ENCODE measurements at regions not wholly inside any gene's neighbourhood (a gene's known extent, or its start where the extent isn't known, plus 50 kb on each side); places are given as distances from the start of the nearest gene placed in this dataset.

DNA sequence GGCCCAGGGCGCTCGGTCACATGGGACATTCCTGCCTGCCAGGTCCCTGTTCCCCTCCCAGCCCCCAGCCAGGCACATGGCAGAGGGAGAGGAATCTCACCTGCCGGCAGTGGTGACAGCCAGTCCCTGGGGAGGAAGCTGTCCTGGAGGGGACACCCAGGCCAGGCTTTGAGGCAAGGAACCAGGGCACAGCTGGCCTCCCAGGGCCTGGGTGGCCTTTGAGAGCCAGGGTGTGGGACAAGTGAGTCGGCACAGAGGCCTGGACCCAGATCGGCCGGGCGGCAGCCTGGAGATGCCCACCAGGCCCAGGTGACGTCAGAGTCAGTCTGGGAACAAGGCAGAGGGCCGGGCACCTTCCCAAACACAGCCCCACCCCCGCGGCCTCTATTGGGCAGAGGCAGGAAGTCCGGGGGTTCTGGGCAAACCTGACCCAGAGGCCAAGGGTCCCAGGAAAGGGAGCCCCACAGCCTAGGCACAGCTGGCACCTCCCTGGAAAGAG, 65.0 kb upstream of the CFAP46 start:
- DNase-seq (ENCODE audit: low spot score): no peak
- POLR2A ChIA-PET (ENCODE audit: low non-redundant PET): no interaction called here
- no TSS peak for BruUV-seq (replicated peaks)
- Histone ChIP-seq H3K9me3 (ENCODE audit: low read depth, low read length, poor library complexity, severe bottlenecking) (no peaks in the 10 kb centered on the region), H3K27ac (ENCODE audit: low read depth, low read length, poor library complexity, severe bottlenecking) (no peak overlapping the region), H3K4me1 (ENCODE audit: insufficient read depth, low read length, poor library complexity, severe bottlenecking) (no peaks in the 10 kb centered on the region), H3K36me3 (ENCODE audit: insufficient read depth, low read length, poor library complexity, severe bottlenecking) (no peaks in the 10 kb centered on the region), H3K4me3 (ENCODE audit: low read depth, low read length, poor library complexity, severe bottlenecking) (no peak overlapping the region), H3K27me3 (replicated peaks; ENCODE audit: insufficient read depth, low read depth, low read length, poor library complexity) (peaks cover 7% of the 10 kb centered on the region)
- TF ChIP-seq, protein P1, sequence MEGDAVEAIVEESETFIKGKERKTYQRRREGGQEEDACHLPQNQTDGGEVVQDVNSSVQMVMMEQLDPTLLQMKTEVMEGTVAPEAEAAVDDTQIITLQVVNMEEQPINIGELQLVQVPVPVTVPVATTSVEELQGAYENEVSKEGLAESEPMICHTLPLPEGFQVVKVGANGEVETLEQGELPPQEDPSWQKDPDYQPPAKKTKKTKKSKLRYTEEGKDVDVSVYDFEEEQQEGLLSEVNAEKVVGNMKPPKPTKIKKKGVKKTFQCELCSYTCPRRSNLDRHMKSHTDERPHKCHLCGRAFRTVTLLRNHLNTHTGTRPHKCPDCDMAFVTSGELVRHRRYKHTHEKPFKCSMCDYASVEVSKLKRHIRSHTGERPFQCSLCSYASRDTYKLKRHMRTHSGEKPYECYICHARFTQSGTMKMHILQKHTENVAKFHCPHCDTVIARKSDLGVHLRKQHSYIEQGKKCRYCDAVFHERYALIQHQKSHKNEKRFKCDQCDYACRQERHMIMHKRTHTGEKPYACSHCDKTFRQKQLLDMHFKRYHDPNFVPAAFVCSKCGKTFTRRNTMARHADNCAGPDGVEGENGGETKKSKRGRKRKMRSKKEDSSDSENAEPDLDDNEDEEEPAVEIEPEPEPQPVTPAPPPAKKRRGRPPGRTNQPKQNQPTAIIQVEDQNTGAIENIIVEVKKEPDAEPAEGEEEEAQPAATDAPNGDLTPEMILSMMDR (conservative IDR thresholded peaks at IDR 0.05; ENCODE audit: low read depth, low read length): no peak
- TF ChIP-seq EZH2 (IDR thresholded peaks at IDR 0.05; ENCODE audit: borderline replicate concordance, low read depth, low read length, poor library complexity, severe bottlenecking): no peak
- intact Hi-C loops (cut with micrococcal nuclease; ENCODE audit: unreplicated experiment): no loop called here
- CTCF ChIA-PET: no interaction called here

DNA sequence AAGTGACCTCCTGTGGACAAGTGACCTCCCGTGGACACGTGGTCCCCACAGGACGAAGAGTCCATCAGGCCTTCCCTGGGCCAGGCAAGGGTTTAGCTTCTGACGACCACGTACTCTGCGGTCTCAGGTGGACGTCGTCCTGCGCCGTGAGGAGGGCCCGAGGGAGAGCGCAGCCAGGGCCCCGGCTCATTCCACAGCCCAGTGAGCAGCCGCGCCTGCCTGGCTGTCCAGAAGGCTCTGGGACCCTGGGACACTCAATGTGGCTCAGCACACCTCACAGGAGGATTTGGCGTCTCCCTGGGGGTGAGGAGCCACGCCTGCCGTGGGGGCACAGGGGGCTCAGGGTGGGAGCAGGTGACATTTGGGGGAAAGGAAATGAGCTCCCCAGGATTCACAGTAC, 64.4 kb upstream of the CFAP46 start:
- Histone ChIP-seq H3K27ac (ENCODE audit: low read depth, low read length, poor library complexity, severe bottlenecking) (no peak overlapping the region), H3K27me3 (replicated peaks; ENCODE audit: insufficient read depth, low read depth, low read length, poor library complexity) (peaks cover 7% of the 10 kb centered on the region), H3K4me1 (ENCODE audit: insufficient read depth, low read length, poor library complexity, severe bottlenecking) (no peaks in the 10 kb centered on the region), H3K36me3 (ENCODE audit: insufficient read depth, low read length, poor library complexity, severe bottlenecking) (no peaks in the 10 kb centered on the region), H3K4me3 (ENCODE audit: low read depth, low read length, poor library complexity, severe bottlenecking) (no peak overlapping the region), H3K9me3 (ENCODE audit: low read depth, low read length, poor library complexity, severe bottlenecking) (no peaks in the 10 kb centered on the region)
- no peak for TF ChIP-seq EZH2 (IDR thresholded peaks at IDR 0.05; ENCODE audit: borderline replicate concordance, low read depth, low read length, poor library complexity, severe bottlenecking)
- TF ChIP-seq, protein P1 (conservative IDR thresholded peaks at IDR 0.05; ENCODE audit: low read depth, low read length): no peak
- no peak for DNase-seq (ENCODE audit: low spot score)
- ChIA-PET CTCF (no interaction called here), POLR2A (ENCODE audit: low non-redundant PET) (no interaction called here)
- BruUV-seq (replicated peaks): no TSS peak
- intact Hi-C loops (cut with micrococcal nuclease; ENCODE audit: unreplicated experiment): no loop called here

DNA sequence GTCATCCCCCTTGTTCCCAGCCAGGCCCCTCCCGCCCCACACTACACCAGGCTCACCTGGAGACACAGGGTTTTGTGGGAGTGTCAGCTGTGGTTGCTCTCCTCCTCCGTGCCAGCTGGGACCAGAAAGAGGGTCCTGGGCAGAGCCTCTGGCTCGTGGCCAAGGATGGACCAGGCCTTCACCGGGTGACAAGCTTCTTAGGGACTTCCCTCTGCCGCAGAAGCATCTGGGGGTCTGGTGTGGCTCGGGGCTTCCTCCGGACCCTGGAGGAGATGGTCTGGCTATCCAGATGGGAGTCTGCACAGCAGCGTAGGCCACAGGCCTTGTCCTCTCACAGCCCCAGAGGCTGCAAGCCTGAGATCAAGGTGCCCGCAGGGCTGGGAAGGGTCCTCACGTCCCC, 63.8 kb upstream of the CFAP46 start:
- no peaks in the 10 kb centered on the region for H3K36me3 ChIP-seq (ENCODE audit: insufficient read depth, low read length, poor library complexity, severe bottlenecking)
- no peaks in the 10 kb centered on the region for H3K9me3 ChIP-seq (ENCODE audit: low read depth, low read length, poor library complexity, severe bottlenecking)
- no peaks in the 10 kb centered on the region for H3K4me1 ChIP-seq (ENCODE audit: insufficient read depth, low read length, poor library complexity, severe bottlenecking)
- intact Hi-C loops (cut with micrococcal nuclease; ENCODE audit: unreplicated experiment): no loop called here
- BruUV-seq (replicated peaks): no TSS peak
- TF ChIP-seq, protein P1 (conservative IDR thresholded peaks at IDR 0.05; ENCODE audit: low read depth, low read length): no peak
- TF ChIP-seq EZH2 (IDR thresholded peaks at IDR 0.05; ENCODE audit: borderline replicate concordance, low read depth, low read length, poor library complexity, severe bottlenecking): no peak
- H3K27ac ChIP-seq (ENCODE audit: low read depth, low read length, poor library complexity, severe bottlenecking): no peak overlapping the region
- no peak for DNase-seq (ENCODE audit: low spot score)
- peaks cover 13% of the 10 kb centered on the region for H3K27me3 ChIP-seq (replicated peaks; ENCODE audit: insufficient read depth, low read depth, low read length, poor library complexity)
- CTCF ChIA-PET: no interaction called here
- H3K4me3 ChIP-seq (ENCODE audit: low read depth, low read length, poor library complexity, severe bottlenecking): no peak overlapping the region
- POLR2A ChIA-PET (ENCODE audit: low non-redundant PET): no interaction called here
